Lung (tissue), 11 donors: ENCODE measurements at regions not wholly inside any gene's neighbourhood (a gene's known extent, or its start where the extent isn't known, plus 50 kb on each side); places are given as distances from the start of the nearest gene placed in this dataset.

Experiments
- ATAC-seq: fragments of 200-7000 bp; cut with Tn5 transposase; one replicate; pipeline ENCODE4 v1.9.1; 2020; ENCODE audit warnings: moderate number of reproducible peaks; ENCODE audit not compliant: insufficient read depth, low FRiP score
- DNase-seq, 3 donors: peaks; one replicate each; pipeline ENCODE4 v3.0.0-alpha.2; 2013 to 2017
- H3K27ac ChIP-seq, 2 donors: one replicate each; pipeline ENCODE4 v1.5.1; 2013; ENCODE audit warnings: mild to moderate bottlenecking in 2 of 2, moderate library complexity in 2 of 2, control low read depth in 1 of 2, inconsistent platforms in 1 of 2, low read depth in 1 of 2, low read length in 1 of 2
- H3K27me3 ChIP-seq, 3 donors: one replicate each; pipeline ENCODE4 v1.5.1; 2013; ENCODE audit warnings: low read length in 2 of 3; ENCODE audit not compliant: control insufficient read depth in 3 of 3, insufficient read depth in 3 of 3
- H3K36me3 ChIP-seq, 4 donors: one replicate each; pipeline ENCODE4 v1.5.1; 2013; ENCODE audit warnings: low read length in 4 of 4, mild to moderate bottlenecking in 1 of 4, moderate library complexity in 1 of 4; ENCODE audit not compliant: control insufficient read depth in 4 of 4, insufficient read depth in 4 of 4
- H3K4me1 ChIP-seq, 5 donors: one replicate each; pipeline ENCODE4 v1.5.1; 2013; ENCODE audit warnings: low read length in 5 of 5, mild to moderate bottlenecking in 2 of 5, moderate library complexity in 1 of 5; ENCODE audit not compliant: control insufficient read depth in 5 of 5, insufficient read depth in 5 of 5
- H3K4me3 ChIP-seq: one replicate; pipeline ENCODE4 v1.5.1; 2013; ENCODE audit warnings: mild to moderate bottlenecking, control low read depth, moderate library complexity
- H3K9ac ChIP-seq, 2 donors: one replicate each; pipeline ENCODE4 v1.5.1; 2013; ENCODE audit warnings: low read length in 2 of 2, control low read depth in 1 of 2; ENCODE audit not compliant: insufficient read depth in 1 of 2
- H3K9me3 ChIP-seq, 4 donors: one replicate each; pipeline ENCODE4 v1.5.1; 2013; ENCODE audit warnings: low read length in 3 of 4, mild to moderate bottlenecking in 1 of 4, moderate library complexity in 1 of 4; ENCODE audit not compliant: control insufficient read depth in 4 of 4, insufficient read depth in 3 of 4
- CTCF ChIP-seq: IDR thresholded peaks from 2 replicates; pipeline ENCODE4 v1.5.1; 2012; ENCODE audit warnings: mild to moderate bottlenecking; ENCODE audit errors: control extremely low read depth, extremely low read depth
- WGBS, 2 donors: extraction: QIAGEN DNeasy Blood & Tissue Kit; methylation state at CpG; one replicate each; pipeline ENCODE4 v1.1.7; 2013; 5-methylcytosine and 5-hydroxymethylcytosine counted together
- donor health status: control.
- donor health status: control.
- donor health status: Bipolar disorder and iron deficiency.
- donor health status: healthy.
- donor health status: DM: yes; HTN: yes; CAD: no.

- Histone ChIP-seq H3K4me3 (no peak overlapping the region), H3K36me3 (no peaks in the 10 kb centered on the region), H3K27me3 (no peaks in the 10 kb centered on the region), H3K9me3 (no peaks in the 10 kb centered on the region), H3K4me1 (no peaks in the 10 kb centered on the region), H3K27ac (no peak overlapping the region), H3K9ac (no peak overlapping the region)
- ATAC-seq = no peak
- no peak for TF ChIP-seq CTCF
- 88 to 92% methylated on average over 2 of the region's 2 CpGs for WGBS, 2 donors
- DNase-seq = no peak
Measured at GRCh38 chr12:19596434-19597166, 157.3 kb downstream of the AEBP2 start.

GRCh38 chr12:19597167-19598026 is 158.1 kb downstream of the AEBP2 start:
- Histone ChIP-seq H3K4me1 (no peaks in the 10 kb centered on the region), H3K27me3 (no peaks in the 10 kb centered on the region), H3K4me3 (no peak overlapping the region), H3K27ac (no peak overlapping the region), H3K36me3 (no peaks in the 10 kb centered on the region), H3K9ac (no peak overlapping the region), H3K9me3 (no peaks in the 10 kb centered on the region)
- 84 to 90% methylated on average over 10 of the region's 10 CpGs for WGBS, 2 donors
- ATAC-seq (no peak), DNase-seq (no peak)
- TF ChIP-seq CTCF = no peak

- H3K27me3 ChIP-seq = no peaks in the 10 kb centered on the region
- no peak overlapping the region for H3K4me3 ChIP-seq
- H3K9me3 ChIP-seq = no peaks in the 10 kb centered on the region
- H3K4me1 ChIP-seq = peaks cover 0 to 3% (median 0%) of the 10 kb centered on the region in 5 donors
- TF ChIP-seq CTCF = no peak
- H3K36me3 ChIP-seq = no peaks in the 10 kb centered on the region
- H3K27ac ChIP-seq = no peak overlapping the region
- WGBS, 2 donors = 95 to 96% methylated on average over 7 of the region's 7 CpGs
- ATAC-seq (no peak), DNase-seq (no peak)
- H3K9ac ChIP-seq = no peak overlapping the region
Measured at GRCh38 chr12:19605720-19606119, 166.4 kb downstream of the AEBP2 start.
